Pons (tissue), 1 donor: ENCODE measurements at regions not wholly inside any gene's neighbourhood (a gene's known extent, or its start where the extent isn't known, plus 50 kb on each side); places are given as distances from the start of the nearest gene placed in this dataset.
"Not testable (repeated sequence)": the region's sequence is repeated elsewhere in the genome, so short reads cannot be mapped to it uniquely, and the experiment has no call there.

Experiments used
- DNase-seq: peaks from one replicate; pipeline ENCODE4 v3.0.0-alpha.2; 2016; ENCODE audit warnings: low spot score

- DNase-seq = no peak
These were observed 122.9 kb upstream of the TMEM164 start for GRCh38 chrX:109879991-109880390.

DNA sequence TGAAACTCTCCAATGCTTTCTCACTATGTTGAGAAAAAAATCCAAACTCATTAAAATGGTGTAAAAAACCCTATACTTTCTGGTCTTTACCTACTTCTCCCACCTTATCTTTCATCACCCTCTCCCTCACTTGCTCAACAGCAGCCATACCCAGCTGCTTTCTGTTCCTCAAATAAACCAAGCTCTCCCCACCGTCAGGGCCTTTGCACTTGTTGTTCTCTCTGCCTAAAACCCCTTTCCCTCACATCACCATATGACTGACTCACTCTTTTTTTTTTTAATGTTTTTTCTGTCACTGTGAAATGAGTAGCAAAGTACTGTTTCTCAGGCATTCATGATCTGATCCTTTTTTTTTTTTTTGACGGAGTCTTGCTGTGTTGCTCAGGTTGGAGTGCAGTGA, 122.3 kb upstream of the TMEM164 start:
- DNase-seq = no peak

GRCh38 chrX:109886122-109886761, 116.7 kb upstream of the TMEM164 start:
- DNase-seq = no peak

DNA sequence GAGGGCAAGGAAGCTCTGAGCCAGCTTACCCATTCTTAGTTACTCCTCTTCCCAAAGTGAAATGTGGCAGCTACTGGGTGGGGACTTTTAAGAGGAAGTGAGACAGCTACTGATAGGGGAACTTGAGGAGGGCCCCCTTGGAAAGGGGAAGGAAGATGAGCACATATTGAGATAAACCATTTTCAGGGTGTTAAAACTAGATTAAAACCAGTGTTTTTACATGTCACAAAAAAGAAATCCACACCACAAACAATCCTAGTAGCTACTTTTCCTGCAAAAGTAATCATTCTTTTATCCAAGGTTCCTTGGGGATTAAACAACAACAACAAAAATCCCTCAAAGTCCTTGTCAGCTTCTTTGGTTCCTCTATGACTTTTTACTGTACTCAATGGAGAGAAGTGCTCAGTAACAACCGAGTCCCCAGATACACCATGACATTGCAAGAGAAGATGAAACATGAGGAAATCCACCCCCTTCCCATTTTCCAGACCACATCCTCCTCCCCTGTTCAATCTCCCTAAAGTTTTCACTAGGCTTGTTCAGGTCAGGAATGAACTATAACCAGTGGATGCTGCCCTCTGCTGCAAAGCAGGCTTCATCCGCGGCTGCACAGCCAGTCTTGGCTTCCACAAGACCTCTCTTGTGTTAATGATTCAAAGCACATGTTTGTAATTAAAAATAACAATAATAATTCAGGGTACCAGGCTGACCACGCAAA, 113.5 kb upstream of the TMEM164 start:
- DNase-seq = peak; percentile 63

DNA sequence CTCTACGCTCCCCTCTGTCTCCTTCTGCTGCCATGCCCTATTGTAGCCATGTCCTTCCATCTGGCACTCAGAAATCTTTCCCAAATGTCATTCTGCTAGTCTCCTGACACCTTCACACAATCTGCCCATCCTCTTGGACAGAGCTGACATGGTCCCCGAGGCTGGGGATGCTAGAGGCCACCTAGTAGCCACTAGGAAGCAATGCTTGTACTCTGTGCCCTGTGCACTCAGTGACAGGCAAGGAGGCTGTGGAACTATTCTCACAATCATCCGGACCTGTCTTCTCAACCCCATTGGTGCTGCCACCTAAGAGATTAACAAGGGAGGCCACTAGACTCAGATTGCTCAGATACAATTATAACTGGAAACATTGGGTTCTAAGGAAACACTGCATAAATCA, 112.6 kb upstream of the TMEM164 start:
- no peak for DNase-seq

DNA sequence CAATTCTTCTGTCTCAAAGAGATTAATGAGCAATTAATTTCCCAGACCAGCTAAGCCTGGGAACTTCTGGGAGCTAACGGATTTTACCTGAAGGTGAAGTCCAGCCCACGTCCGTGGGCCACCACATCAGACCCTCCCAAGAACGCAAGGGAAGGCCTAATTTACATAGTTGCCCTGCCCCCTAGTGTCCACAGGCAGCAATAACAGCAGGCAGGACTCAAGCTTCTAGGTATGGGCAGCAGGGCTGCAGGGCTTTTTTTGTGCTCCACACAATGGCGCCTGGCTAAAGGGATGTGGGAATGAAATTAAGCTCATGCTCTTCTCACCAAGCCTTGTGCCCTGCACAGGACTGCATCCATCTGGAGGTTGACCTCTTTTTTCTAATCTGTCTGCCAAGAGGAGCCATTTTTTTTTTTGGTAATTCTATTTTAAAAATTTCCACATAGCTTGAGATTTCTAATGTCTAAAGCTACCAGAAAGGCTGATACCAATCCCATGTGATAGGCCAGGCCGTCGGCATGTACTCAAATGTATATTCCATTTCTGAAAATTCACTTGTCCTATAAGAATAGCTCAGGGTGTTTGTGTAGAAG, 111.9 kb upstream of the TMEM164 start:
- peak; percentile 40 for DNase-seq

DNA sequence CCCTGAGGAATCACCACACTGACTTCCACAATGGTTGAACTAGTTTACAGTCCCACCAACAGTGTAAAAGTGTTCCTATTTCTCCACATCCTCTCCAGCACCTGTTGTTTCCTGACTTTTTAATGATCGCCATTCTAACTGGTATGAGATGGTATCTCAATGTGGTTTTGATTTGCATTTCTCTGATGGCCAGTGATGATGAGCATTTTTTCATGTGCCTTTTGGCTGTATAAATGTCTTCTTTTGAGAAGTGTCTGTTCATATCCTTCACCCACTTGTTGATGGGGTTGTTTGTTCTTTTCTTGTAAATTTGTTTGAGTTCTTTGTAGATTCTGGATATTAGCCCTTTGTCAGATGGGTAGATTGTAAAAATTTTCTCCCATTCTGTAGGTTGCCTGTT, 106.9 kb upstream of the TMEM164 start:
- DNase-seq = not testable (repeated sequence)

- no peak for DNase-seq
These were observed 100.2 kb upstream of the TMEM164 start for GRCh38 chrX:109902665-109903064.

DNA sequence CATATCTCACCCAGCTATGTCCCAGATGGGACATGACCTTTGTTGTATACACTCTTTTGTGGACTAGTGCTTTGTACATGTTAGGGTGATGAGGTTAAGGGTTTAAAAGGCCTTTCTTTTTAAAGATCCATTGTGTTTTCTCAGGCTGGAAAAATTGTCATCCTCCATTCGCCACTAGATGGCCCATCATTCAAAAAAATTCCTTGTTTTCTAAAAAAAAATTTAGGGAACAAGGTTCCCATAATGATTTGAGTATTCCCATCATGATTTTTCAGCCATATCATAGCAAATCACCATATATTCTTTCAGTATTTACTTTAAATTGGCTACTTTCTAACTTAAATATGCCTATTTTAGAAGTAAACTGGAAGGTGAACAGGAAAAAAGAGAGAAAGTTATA, 91.9 kb upstream of the TMEM164 start:
- no peak for DNase-seq

GRCh38 chrX:109912993-109913392, 89.9 kb upstream of the TMEM164 start:
- not testable (repeated sequence) for DNase-seq

- no peak for DNase-seq
These were observed 88.6 kb upstream of the TMEM164 start for GRCh38 chrX:109914114-109914849.

DNA sequence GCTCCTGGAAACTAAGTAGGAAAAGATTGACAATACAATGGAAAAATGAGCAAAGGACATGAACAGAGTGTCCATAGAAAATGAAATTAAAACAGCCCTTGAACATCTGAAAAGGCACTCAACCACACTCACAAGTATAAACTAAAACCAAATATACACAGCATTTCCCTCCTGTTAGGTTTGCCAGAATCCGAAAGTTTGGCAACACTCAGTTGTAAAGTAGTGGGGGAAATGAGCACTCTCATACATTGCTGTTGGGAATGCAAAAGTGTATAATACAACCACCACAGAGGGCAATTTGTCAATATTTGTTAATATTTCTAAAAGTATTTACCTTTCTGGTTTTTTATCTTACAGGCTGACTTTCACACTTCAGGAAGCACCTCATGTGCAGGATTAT, 84.2 kb upstream of the TMEM164 start:
- no peak for DNase-seq

- DNase-seq = no peak
These were observed 82.6 kb upstream of the TMEM164 start for GRCh38 chrX:109920325-109920724.

DNA sequence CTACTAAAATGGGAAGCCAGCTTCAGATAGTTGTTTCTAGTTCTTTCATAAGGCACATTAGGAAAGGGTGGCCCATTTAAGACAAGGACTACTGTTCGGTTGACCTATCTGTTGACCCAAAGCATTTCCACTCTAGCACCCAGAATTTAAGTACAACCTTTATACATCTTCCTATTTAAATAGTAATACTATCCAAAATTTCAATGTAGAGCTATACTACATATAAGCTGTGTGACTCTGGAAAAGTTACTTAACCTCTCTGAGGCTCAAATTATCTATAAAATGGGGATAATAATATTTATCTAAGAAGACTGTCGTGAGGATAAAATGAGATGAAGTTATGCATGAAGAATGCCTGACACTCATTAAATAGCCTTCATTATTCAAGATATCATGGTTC, 82.0 kb upstream of the TMEM164 start:
- DNase-seq = no peak

- no peak for DNase-seq
These were observed 80.7 kb upstream of the TMEM164 start for GRCh38 chrX:109922190-109922589.

- not testable (repeated sequence) for DNase-seq
These were observed 77.9 kb upstream of the TMEM164 start for GRCh38 chrX:109925003-109925402.

DNA sequence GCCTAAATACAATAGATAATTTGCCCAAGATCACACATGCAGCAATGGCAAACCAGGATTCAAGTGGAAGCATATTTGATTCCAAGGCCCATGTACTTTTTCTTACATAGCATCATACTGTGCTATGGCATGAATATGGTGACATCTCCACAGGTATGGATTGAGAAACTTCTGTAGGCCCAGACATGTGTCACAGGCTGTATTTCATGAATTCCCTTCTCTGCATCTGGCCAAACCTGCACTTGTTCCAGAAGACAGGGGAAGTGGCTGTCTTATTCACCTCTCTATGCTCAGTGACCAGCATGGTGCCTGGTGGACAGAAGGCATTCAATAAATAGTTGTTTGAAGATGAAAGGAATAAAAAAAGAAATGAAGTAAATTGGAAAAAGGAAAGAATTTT, 77.3 kb upstream of the TMEM164 start:
- DNase-seq = no peak

GRCh38 chrX:109926118-109926517, 76.8 kb upstream of the TMEM164 start:
- DNase-seq = no peak

DNA sequence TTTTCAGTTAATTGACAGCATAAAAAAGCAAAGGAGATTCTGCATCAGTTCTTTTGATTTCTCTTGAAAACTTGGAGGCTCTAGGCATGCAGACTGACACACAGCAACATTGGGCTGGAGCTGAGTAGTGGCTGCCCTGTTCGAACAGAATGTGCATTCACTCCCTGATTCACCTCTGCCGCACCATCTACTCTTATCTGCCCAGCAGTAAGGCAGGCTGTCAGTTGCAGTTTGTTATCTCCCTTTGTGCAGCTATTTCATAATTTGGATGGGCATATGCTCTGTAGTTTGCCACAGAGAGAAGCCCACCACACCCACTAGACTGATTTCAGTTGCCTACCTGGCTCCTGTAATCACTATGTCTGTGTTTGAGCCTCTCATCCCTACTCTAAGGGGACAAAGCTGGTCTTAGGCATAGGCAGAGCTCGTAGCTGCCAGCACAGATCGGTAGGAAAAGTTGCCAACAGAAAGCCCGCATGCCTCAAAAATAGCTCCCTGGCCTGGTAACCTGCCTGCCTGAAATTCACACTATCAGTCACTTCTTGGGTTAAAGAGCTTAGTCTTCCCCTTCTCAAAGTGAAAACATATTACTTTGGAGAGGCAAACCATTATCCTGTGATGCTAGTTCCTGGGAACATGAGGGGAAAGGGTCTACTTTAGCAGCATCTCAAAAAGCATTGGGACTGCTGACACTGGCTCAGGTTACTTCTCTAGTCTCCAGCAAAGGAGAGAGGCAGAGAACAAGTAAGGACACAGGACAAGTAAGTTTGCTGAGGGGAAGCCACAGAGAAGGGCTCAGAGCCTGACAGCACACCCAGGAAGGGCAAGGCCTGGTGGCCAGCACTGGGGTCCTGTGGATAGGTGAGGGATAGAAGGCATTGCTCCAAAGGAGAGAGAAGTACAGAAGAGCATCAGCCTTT, 75.9 kb upstream of the TMEM164 start:
- no peak for DNase-seq

- no peak for DNase-seq
These were observed 75.1 kb upstream of the TMEM164 start for GRCh38 chrX:109927663-109928273.
